Immature natural killer cell (primary cell): ENCODE measurements at regions not wholly inside any gene's neighbourhood (a gene's known extent, or its start where the extent isn't known, plus 50 kb on each side); places are given as distances from the start of the nearest gene placed in this dataset.
A peak's percentile ranks its signal among the peaks of the same experiment; 100 is the strongest.

Experiments
- DNase-seq, 3 donors: peaks; one replicate each; pipeline ENCODE4 v3.0.0; 2022; ENCODE audit warnings: mixed read lengths in 1 of 3
- H3K27ac Mint-ChIP-seq, 6 donors: one replicate each; pipeline ENCODE4 v1.8.0; 2020; ENCODE audit warnings: mixed read lengths in 6 of 6, mild to moderate bottlenecking in 5 of 6, inconsistent platforms in 4 of 6, moderate library complexity in 3 of 6
- H3K27me3 Mint-ChIP-seq, 3 donors: one replicate each; pipeline ENCODE4 v1.8.0; 2020 to 2021; ENCODE audit warnings: low read depth in 3 of 3, mild to moderate bottlenecking in 3 of 3, mixed read lengths in 3 of 3, moderate library complexity in 3 of 3, inconsistent platforms in 1 of 3
- H3K36me3 Mint-ChIP-seq, 3 donors: one replicate each; pipeline ENCODE4 v1.8.0; 2020; ENCODE audit warnings: mixed read lengths in 3 of 3, inconsistent platforms in 2 of 3, mild to moderate bottlenecking in 2 of 3
- H3K4me1 Mint-ChIP-seq, 2 donors: one replicate each; pipeline ENCODE4 v1.8.0; 2020; ENCODE audit warnings: inconsistent platforms in 2 of 2, mild to moderate bottlenecking in 2 of 2, mixed read lengths in 2 of 2, moderate library complexity in 1 of 2
- H3K4me3 Mint-ChIP-seq, 5 donors: one replicate each; pipeline ENCODE4 v1.8.0; 2020; ENCODE audit warnings: mild to moderate bottlenecking in 5 of 5, mixed read lengths in 5 of 5, inconsistent platforms in 3 of 5, moderate library complexity in 3 of 5
- H3K9me3 Mint-ChIP-seq, 6 donors: one replicate each; pipeline ENCODE4 v1.8.0; 2020; ENCODE audit warnings: mild to moderate bottlenecking in 6 of 6, mixed read lengths in 6 of 6, inconsistent platforms in 4 of 6, moderate library complexity in 3 of 6

DNA sequence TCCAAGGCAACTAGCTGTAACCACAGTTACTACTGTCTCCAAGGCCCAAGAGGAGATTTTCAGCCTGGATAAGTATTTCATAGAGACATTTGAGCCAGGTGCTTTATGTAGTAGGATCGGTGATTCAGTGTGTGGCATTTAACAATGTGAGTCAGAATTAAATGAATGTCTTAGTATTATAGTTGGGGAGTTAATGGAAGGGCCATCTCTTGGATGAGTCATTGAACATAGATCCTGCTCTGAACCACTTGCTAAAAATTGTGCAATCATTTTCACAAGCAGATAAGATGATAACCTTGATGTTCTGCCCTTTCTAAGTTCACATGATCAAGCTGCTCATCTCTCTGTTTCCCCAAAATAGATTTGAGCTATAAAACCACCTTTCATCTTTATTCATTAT is 668.9 kb upstream of the CITED2 start:
- peak in 1 of 3 donors; percentile 1 for DNase-seq
- Mint-ChIP-seq H3K27me3 (no peaks in the 10 kb centered on the region), H3K36me3 (no peaks in the 10 kb centered on the region), H3K4me3 (no peak overlapping the region), H3K27ac (no peak overlapping the region), H3K9me3 (no peaks in the 10 kb centered on the region), H3K4me1 (peaks cover 0 to 10% of the 10 kb centered on the region in 2 donors)

- Mint-ChIP-seq H3K27ac (no peak overlapping the region), H3K9me3 (peaks cover 0 to 2% (median 0%) of the 10 kb centered on the region in 6 donors), H3K4me1 (peaks cover 0 to 10% of the 10 kb centered on the region in 2 donors), H3K36me3 (no peaks in the 10 kb centered on the region), H3K27me3 (no peaks in the 10 kb centered on the region), H3K4me3 (no peak overlapping the region)
- DNase-seq = no peak
These were observed 667.3 kb upstream of the CITED2 start for GRCh38 chr6:140041571-140042332.

- H3K36me3 Mint-ChIP-seq = no peaks in the 10 kb centered on the region
- no peak overlapping the region for H3K27ac Mint-ChIP-seq
- no peaks in the 10 kb centered on the region for H3K27me3 Mint-ChIP-seq
- DNase-seq = no peak
- H3K4me1 Mint-ChIP-seq = peaks cover 0 to 10% of the 10 kb centered on the region in 2 donors
- no peak overlapping the region for H3K4me3 Mint-ChIP-seq
- H3K9me3 Mint-ChIP-seq = peaks cover 0 to 3% (median 0%) of the 10 kb centered on the region in 6 donors
These were observed 666.6 kb upstream of the CITED2 start for GRCh38 chr6:140041056-140041455.

DNA sequence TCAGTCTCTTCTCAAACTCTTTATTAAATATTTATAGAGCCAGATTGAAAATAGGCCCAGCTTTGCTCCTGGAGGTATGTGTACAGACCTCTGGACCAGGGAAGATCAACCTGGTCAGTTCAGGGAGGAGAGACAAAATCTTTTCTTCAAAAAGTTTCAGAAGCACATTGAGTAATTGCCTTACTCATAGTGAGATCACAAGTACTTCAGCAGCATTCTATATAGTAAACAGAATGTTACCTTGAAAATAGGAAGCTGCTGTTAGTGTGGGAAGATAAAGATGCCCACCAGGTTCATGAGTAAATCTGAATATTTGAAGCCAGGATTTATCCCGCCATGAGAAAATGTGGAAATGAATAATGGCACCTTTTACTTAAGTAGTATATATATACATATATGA is 665.9 kb upstream of the CITED2 start:
- Mint-ChIP-seq H3K4me3 (no peak overlapping the region), H3K9me3 (peaks cover 0 to 3% (median 0%) of the 10 kb centered on the region in 6 donors), H3K36me3 (no peaks in the 10 kb centered on the region)

DNA sequence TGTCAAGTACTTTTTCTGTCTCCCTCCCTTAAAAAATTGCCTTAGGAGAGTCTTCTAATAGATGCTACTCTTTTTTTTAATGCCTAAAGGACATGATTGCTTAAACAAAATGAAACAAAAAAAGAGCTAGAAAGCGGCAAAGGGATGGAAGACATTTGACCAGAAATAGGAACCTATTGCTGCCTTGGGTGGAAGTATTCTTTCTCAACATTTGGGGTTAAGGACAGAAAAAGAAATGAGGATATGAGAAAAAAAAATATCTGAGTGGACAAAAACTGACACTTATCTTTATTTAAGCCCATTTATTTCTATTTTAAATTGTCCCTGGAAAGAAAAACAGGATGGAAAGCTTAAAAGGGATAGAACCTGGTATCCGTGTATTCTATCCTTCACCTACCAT is 664.9 kb upstream of the CITED2 start:
- no peaks in the 10 kb centered on the region for H3K36me3 Mint-ChIP-seq
- peaks cover 0 to 3% (median 0%) of the 10 kb centered on the region in 6 donors for H3K9me3 Mint-ChIP-seq
- H3K4me3 Mint-ChIP-seq = no peak overlapping the region
- DNase-seq = no peak
- H3K27me3 Mint-ChIP-seq = no peaks in the 10 kb centered on the region
- no peak overlapping the region for H3K27ac Mint-ChIP-seq
- peaks cover 0 to 10% of the 10 kb centered on the region in 2 donors for H3K4me1 Mint-ChIP-seq

More for the DNA sequence above, 665.9 kb upstream of the CITED2 start:
- no peak for DNase-seq
- Mint-ChIP-seq H3K27me3 (no peaks in the 10 kb centered on the region), H3K27ac (no peak overlapping the region), H3K4me1 (peaks cover 0 to 10% of the 10 kb centered on the region in 2 donors)

GRCh38 chr6:140036196-140036595 is 661.7 kb upstream of the CITED2 start:
- no peak overlapping the region for H3K4me3 Mint-ChIP-seq
- no peak overlapping the region for H3K27ac Mint-ChIP-seq
- no peaks in the 10 kb centered on the region for H3K4me1 Mint-ChIP-seq
- H3K27me3 Mint-ChIP-seq = no peaks in the 10 kb centered on the region
- H3K36me3 Mint-ChIP-seq = no peaks in the 10 kb centered on the region
- peaks cover 0 to 3% (median 0%) of the 10 kb centered on the region in 6 donors for H3K9me3 Mint-ChIP-seq
- no peak for DNase-seq

- no peak for DNase-seq
- Mint-ChIP-seq H3K27me3 (peaks cover 0 to 5% (median 3%) of the 10 kb centered on the region in 3 donors), H3K9me3 (peaks cover 0 to 8% (median 2%) of the 10 kb centered on the region in 6 donors), H3K27ac (no peak overlapping the region), H3K4me1 (no peaks in the 10 kb centered on the region), H3K36me3 (peaks cover 0 to 2% (median 0%) of the 10 kb centered on the region in 3 donors), H3K4me3 (no peak overlapping the region)
These were observed 657.7 kb upstream of the CITED2 start for GRCh38 chr6:140032189-140032588.

DNA sequence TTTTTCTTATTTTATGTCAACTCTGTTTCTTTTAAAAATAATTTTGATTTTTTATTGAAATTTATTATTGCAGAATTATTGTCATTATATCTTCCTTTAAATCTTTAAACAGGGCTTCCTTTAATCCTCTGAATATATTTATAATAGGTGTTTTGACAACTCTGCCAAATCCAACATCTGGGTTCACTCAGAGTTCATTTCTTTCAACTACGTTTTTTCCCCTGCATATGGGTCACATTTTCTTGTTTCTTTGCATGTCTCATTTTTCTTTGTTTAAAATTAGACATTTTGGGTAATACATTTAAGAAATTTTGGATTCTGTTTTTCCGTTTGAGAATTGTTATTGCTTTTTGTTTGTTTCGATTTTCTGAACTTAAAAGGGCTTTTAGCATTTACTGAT is 655.1 kb upstream of the CITED2 start:
- H3K9me3 Mint-ChIP-seq = peaks cover 0 to 10% (median 3%) of the 10 kb centered on the region in 6 donors
- H3K27me3 Mint-ChIP-seq = peaks cover 0 to 5% (median 3%) of the 10 kb centered on the region in 3 donors
- H3K4me3 Mint-ChIP-seq = no peak overlapping the region
- H3K27ac Mint-ChIP-seq = no peak overlapping the region
- H3K36me3 Mint-ChIP-seq = peaks cover 0 to 4% (median 0%) of the 10 kb centered on the region in 3 donors
- no peak for DNase-seq
- no peaks in the 10 kb centered on the region for H3K4me1 Mint-ChIP-seq

DNA sequence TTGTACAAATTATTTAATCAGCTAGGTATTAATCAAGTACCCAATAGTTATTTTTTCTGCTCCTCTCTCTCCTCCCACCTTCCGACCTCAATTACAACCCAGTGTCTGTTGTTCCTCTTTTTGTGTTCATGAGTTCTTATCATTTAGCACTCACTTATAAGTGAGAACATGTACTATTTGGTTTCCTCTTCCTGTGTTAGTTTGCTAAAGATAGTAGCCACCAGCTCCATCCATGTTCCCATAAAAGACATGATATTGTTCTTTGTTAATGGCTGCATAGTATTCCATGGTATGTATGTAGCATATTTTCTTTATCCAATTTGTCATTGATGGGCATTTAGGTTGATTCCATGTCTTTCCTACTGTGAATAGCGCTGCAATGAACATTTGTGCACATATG is 652.8 kb upstream of the CITED2 start:
- Mint-ChIP-seq H3K9me3 (peaks cover 0 to 10% (median 3%) of the 10 kb centered on the region in 6 donors), H3K27ac (no peak overlapping the region), H3K36me3 (peaks cover 0 to 4% (median 0%) of the 10 kb centered on the region in 3 donors), H3K4me3 (no peak overlapping the region), H3K27me3 (peaks cover 3 to 5% (median 5%) of the 10 kb centered on the region in 3 donors), H3K4me1 (no peaks in the 10 kb centered on the region)
- no peak for DNase-seq

GRCh38 chr6:140026546-140026945 is 652.1 kb upstream of the CITED2 start:
- peaks cover 3 to 5% (median 5%) of the 10 kb centered on the region in 3 donors for H3K27me3 Mint-ChIP-seq
- H3K36me3 Mint-ChIP-seq = peaks cover 0 to 4% (median 0%) of the 10 kb centered on the region in 3 donors
- no peaks in the 10 kb centered on the region for H3K4me1 Mint-ChIP-seq
- peaks cover 0 to 10% (median 3%) of the 10 kb centered on the region in 6 donors for H3K9me3 Mint-ChIP-seq
- no peak for DNase-seq
- H3K27ac Mint-ChIP-seq = no peak overlapping the region
- no peak overlapping the region for H3K4me3 Mint-ChIP-seq

- peaks cover 3 to 5% (median 5%) of the 10 kb centered on the region in 3 donors for H3K27me3 Mint-ChIP-seq
- no peak overlapping the region for H3K4me3 Mint-ChIP-seq
- peaks cover 3 to 18% (median 8%) of the 10 kb centered on the region in 6 donors for H3K9me3 Mint-ChIP-seq
- no peak overlapping the region for H3K27ac Mint-ChIP-seq
- no peaks in the 10 kb centered on the region for H3K4me1 Mint-ChIP-seq
- DNase-seq = no peak
- H3K36me3 Mint-ChIP-seq = peaks cover 0 to 4% (median 0%) of the 10 kb centered on the region in 3 donors
These were observed 650.7 kb upstream of the CITED2 start for GRCh38 chr6:140025171-140025570.

- H3K4me1 Mint-ChIP-seq = no peaks in the 10 kb centered on the region
- H3K4me3 Mint-ChIP-seq = no peak overlapping the region
- peaks cover 0 to 3% (median 2%) of the 10 kb centered on the region in 3 donors for H3K27me3 Mint-ChIP-seq
- no peak overlapping the region for H3K27ac Mint-ChIP-seq
- H3K36me3 Mint-ChIP-seq = no peaks in the 10 kb centered on the region
- DNase-seq = no peak
- peaks cover 5 to 18% (median 8%) of the 10 kb centered on the region in 6 donors for H3K9me3 Mint-ChIP-seq
These were observed 645.9 kb upstream of the CITED2 start for GRCh38 chr6:140020207-140020791.

DNA sequence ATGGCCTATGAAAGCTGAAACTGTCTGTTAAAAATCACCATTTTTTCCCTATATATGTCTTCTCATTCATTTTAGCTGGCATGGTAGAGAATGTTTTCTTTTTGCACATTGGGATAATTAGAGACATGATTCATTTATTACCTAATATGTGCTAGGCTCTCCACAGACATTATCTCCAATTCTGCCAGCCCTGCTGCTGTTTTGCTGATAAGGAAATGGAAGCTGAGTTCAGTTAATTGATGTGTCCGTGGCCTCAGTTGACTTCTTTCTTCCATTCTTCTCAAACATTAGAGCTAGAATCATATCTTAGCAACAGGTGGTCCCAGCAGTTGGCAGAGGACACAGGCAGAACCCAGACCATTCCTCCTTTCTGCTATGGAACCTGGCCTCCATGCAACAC is 644.1 kb upstream of the CITED2 start:
- Mint-ChIP-seq H3K4me3 (no peak overlapping the region), H3K27me3 (peaks cover 2 to 3% (median 2%) of the 10 kb centered on the region in 3 donors), H3K9me3 (peaks cover 5 to 18% (median 9%) of the 10 kb centered on the region in 6 donors), H3K4me1 (no peaks in the 10 kb centered on the region), H3K36me3 (no peaks in the 10 kb centered on the region), H3K27ac (no peak overlapping the region)
- no peak for DNase-seq

DNA sequence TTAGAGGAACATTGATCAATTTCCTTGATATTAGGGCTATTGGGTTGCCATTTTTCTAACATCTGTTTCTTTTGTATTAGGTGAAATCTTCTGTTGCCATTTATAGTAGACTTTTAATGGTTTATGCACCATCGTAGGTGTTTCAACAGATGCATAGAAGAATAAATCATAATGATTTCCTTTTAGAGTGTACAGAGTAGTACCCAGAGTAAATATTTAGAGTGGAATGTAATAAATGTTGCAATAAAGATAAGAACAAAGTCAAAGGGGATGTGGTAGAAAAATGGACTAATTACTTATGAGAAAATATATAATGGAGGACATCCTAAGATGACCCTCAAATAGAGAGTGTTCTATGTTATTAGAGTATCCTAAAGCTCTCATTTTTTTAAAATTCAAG is 643.0 kb upstream of the CITED2 start:
- H3K36me3 Mint-ChIP-seq = no peaks in the 10 kb centered on the region
- H3K27ac Mint-ChIP-seq = no peak overlapping the region
- no peak for DNase-seq
- H3K4me1 Mint-ChIP-seq = no peaks in the 10 kb centered on the region
- peaks cover 5 to 18% (median 9%) of the 10 kb centered on the region in 6 donors for H3K9me3 Mint-ChIP-seq
- H3K4me3 Mint-ChIP-seq = no peak overlapping the region
- H3K27me3 Mint-ChIP-seq = peaks cover 0 to 2% (median under 1%) of the 10 kb centered on the region in 3 donors
